ENCODE measurements at regions not wholly inside any gene's neighbourhood (a gene's known extent, or its start where the extent isn't known, plus 50 kb on each side); places are given as distances from the start of the nearest gene placed in this dataset.

DNA sequence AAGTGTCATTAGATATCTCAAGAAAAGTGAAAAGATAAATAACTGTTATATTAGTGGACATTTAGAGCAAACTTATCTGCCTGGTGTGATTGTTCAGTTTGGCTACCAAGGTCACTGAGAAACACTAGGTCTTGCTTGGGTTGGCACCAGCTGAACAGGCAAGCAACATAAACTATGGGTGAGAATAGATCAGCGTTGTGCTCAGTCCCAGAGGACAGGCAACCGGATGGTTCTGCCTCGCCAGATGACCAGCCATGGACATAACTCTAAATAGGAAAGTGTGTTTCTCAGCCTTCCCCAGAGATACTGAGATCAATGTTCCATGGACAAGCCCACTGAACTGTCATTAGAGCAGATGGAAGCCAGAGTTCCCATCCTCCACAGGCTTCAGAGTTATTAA, 203.4 kb upstream of the VRK2 start:
- TF ChIP-seq, protein P1, sequence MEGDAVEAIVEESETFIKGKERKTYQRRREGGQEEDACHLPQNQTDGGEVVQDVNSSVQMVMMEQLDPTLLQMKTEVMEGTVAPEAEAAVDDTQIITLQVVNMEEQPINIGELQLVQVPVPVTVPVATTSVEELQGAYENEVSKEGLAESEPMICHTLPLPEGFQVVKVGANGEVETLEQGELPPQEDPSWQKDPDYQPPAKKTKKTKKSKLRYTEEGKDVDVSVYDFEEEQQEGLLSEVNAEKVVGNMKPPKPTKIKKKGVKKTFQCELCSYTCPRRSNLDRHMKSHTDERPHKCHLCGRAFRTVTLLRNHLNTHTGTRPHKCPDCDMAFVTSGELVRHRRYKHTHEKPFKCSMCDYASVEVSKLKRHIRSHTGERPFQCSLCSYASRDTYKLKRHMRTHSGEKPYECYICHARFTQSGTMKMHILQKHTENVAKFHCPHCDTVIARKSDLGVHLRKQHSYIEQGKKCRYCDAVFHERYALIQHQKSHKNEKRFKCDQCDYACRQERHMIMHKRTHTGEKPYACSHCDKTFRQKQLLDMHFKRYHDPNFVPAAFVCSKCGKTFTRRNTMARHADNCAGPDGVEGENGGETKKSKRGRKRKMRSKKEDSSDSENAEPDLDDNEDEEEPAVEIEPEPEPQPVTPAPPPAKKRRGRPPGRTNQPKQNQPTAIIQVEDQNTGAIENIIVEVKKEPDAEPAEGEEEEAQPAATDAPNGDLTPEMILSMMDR (IDR thresholded peaks at IDR 0.05; ENCODE audit: control extremely low read depth in 1 of 3, insufficient read depth in 1 of 3, low read depth in 1 of 3, low read length in 3 of 3): no peak
- TF ChIP-seq EP300 (IDR thresholded peaks at IDR 0.05; ENCODE audit: borderline replicate concordance in 1 of 2, low read depth in 2 of 2, low read length in 2 of 2): no peak

Measured in H1 (cell line).